HG02973 (cell line): ENCODE measurements at regions not wholly inside any gene's neighbourhood (a gene's known extent, or its start where the extent isn't known, plus 50 kb on each side); places are given as distances from the start of the nearest gene placed in this dataset.

Source experiments
- ATAC-seq: cut with Tn5 transposase; IDR thresholded peaks from one replicate; pipeline ENCODE4 v1.9.1; 2021; ENCODE audit warnings: moderate library complexity; ENCODE audit not compliant: unreplicated experiment

GRCh38 chr13:74973935-74974879 lies 507.8 kb downstream of the TBC1D4 start:
- no peak for ATAC-seq

DNA sequence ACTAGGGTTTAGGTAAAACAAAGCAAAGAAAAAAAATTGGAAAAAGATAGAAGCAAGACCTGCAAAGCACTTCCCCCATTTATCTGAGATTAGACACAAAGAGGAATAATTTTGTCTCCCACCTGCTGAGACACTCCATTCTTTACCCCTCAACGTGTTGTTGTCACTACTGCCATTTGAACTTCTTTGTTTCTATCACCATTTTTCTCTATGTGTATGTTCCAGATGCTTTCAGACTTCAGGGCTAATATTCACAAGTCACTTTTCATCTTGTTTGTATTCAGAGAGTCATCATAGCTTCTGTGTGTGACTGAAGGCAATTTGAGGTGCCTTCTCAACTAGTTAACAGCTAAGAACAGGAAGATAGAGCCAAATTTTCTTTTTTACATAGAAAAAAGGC lies 512.5 kb downstream of the TBC1D4 start:
- no peak for ATAC-seq

DNA sequence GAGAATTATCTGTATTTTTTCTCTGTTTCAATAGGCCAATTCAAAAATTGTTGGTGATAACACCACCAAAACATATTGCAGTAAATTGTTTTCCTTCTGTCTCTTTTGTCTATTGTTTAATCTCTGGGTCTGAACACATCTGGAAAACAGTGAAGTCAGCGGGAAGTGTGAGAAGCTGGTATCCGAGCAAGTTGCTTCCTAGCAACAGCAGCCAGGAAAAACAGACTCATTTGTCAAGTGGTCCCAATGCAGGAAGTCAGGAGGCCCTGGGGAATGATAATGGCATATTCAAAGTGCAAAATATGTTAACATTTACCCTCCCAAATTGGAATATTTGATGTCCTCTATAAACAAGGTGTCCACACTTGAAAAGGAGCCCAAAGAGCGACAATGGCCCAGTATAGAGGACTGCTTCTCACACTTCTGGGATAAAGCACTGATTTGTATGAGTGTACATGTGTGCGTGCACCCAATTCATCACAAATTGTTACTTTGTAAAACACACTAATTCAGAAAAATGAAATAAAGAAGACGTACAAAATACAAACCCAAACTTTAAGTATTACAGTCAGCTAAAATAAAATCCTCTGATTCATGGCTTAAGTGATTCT lies 515.0 kb downstream of the TBC1D4 start:
- ATAC-seq: no peak

- ATAC-seq: no peak
These were observed 515.7 kb downstream of the TBC1D4 start for GRCh38 chr13:74966275-74966674.

GRCh38 chr13:74945637-74946036 lies 536.3 kb downstream of the TBC1D4 start:
- ATAC-seq: no peak

GRCh38 chr13:74931698-74932433 lies 550.1 kb downstream of the TBC1D4 start:
- ATAC-seq: no peak

GRCh38 chr13:74930402-74931165 lies 551.4 kb downstream of the TBC1D4 start:
- ATAC-seq: no peak

DNA sequence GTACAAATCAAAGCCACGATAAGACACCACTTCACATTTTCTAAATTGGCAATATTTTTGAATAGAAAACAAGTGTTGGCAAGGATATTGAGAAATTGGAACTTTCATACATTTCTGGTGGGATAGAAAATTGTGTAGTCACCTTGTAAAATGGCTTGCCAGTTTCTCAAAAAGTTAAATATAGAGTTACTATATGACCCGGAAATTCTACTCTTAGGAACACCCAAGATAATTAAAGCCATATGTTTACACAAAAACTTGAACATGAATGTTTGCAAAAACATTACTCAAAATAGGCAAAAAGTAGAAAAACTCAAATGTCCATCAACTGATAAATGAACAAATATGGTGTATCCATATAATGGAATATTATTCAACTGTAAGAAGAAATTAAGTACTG lies 552.5 kb downstream of the TBC1D4 start:
- no peak for ATAC-seq

DNA sequence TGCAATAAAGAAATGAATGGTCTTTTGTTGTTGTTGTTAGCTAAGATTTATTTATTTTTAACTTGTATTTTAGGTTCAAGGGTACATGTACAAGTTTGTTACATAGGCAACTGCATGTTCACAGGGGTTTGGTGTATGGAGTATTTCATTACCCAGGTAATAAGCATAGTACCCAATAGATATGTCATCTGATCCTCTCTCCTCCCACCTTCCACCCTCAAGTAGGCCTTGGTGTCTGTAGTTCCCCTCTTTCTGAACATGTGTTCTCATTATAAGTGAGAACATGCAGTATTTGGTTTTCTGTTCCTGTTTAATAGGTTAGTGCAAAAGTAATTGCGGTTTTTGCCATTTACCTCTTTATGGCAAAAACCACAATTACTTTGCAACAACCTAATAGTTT lies 554.1 kb downstream of the TBC1D4 start:
- no peak for ATAC-seq

- ATAC-seq: no peak
These were observed 559.0 kb downstream of the TBC1D4 start for GRCh38 chr13:74922963-74923362.

GRCh38 chr13:74921326-74921725 lies 560.6 kb downstream of the TBC1D4 start:
- ATAC-seq: no peak

GRCh38 chr13:74920920-74921319 lies 561.0 kb downstream of the TBC1D4 start:
- ATAC-seq: no peak

GRCh38 chr13:74920361-74920760 lies 561.6 kb downstream of the TBC1D4 start:
- no peak for ATAC-seq

DNA sequence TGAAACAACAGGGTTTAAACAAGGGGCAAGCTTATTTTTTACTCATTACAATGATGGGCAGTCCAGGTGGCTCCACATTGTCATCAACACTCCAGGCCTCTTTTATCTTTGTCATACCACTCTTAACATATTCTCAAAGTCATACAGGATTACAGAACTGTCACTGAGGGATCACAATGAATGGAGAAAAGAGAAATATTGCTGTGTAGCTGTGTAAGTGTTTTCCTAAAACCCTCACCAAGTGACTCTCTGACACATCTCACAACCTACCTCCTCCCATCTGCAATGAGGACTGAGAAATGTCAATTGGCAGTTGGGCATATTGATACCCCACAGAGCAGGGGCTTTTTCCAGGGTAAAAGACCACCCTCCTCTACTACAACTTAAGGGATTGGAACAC lies 562.1 kb downstream of the TBC1D4 start:
- no peak for ATAC-seq

GRCh38 chr13:74912898-74913297 lies 569.1 kb downstream of the TBC1D4 start:
- no peak for ATAC-seq

- ATAC-seq: no peak
These were observed 571.6 kb downstream of the TBC1D4 start for GRCh38 chr13:74910415-74910814.

DNA sequence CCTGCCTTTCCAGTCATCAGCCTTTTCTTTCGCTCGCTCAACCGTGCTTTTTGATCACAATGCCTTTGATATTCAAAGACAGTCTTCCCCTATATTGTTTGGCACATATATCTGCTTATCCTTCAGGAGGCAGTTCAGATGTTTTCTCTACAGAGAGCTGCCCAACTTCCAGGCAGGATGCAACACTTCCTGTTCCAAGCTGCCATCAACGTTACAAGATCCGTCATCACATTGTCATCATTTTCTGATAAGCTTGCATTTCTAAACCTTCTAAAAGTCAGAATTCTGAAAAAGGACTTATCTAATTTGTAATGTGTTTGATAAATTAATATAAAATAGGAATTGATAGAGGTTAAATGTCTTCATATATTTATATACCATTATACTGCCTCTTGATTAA lies 574.2 kb downstream of the TBC1D4 start:
- ATAC-seq: no peak

DNA sequence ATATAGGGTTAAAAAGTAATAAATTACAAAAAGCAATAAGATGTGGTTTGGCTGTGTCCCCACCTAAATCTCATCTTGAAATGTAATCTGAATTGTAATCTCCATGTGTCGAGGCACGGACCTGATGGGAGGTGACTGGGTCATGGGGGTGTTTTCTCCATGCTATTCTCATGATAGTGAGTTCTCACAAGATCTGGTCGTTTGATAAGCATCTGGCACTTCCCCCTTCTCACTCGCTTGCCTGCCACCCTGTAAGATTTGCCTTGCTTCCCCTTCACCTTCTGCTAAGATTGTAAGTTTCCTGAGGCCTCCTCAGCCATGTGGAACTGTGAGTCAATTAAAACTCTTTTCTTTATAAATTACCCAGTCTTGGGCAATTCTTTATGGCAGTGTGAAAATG lies 577.4 kb downstream of the TBC1D4 start:
- ATAC-seq: no peak

GRCh38 chr13:74895042-74895796 lies 586.8 kb downstream of the TBC1D4 start:
- no peak for ATAC-seq

- ATAC-seq: no peak
These were observed 589.9 kb downstream of the TBC1D4 start for GRCh38 chr13:74892096-74892495.
